ENCODE measurements at regions not wholly inside any gene's neighbourhood (a gene's known extent, or its start where the extent isn't known, plus 50 kb on each side); places are given as distances from the start of the nearest gene placed in this dataset.

- no peak for TF ChIP-seq EZH2phosphoT487 (IDR thresholded peaks at IDR 0.05; ENCODE audit: low read length)
- no peak for TF ChIP-seq CTCF (IDR thresholded peaks at IDR 0.05; ENCODE audit: low read length)
Observed at GRCh38 chr17:20896153-20896649, 146.6 kb downstream of the USP22 start.

All from MM.1S (cell line).